CD4-positive, alpha-beta T cell treated with Interleukin-15 for 4 hours (primary cell): ENCODE measurements at regions not wholly inside any gene's neighbourhood (a gene's known extent, or its start where the extent isn't known, plus 50 kb on each side); places are given as distances from the start of the nearest gene placed in this dataset.
A peak's percentile ranks its signal among the peaks of the same experiment; 100 is the strongest.
"Not testable (repeated sequence)": the region's sequence is repeated elsewhere in the genome, so short reads cannot be mapped to it uniquely, and the experiment has no call there.

Experiments
- DNase-seq: peaks from one replicate; pipeline ENCODE4 v3.0.0-alpha.2; 2020; ENCODE audit warnings: low spot score

DNA sequence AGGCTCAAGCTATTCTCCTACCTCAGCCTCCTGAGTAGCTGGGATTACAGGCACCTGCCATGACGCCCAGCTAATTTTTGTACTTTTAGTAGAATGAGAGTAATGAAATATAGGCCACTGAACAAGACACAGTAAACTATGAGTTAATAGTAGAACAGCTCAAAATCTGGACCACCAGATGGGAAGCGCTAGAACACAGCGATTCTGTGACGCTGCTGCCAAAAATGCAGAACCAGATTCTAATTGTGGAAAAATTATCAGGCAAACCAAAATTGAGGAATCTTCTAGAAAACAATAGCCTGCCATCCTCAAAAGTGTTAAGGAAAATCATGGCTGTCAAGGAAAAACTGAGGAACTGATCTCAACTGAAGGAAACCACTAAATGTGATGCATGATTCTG lies 111.4 kb upstream of the TIAM1 start:
- DNase-seq = no peak

DNA sequence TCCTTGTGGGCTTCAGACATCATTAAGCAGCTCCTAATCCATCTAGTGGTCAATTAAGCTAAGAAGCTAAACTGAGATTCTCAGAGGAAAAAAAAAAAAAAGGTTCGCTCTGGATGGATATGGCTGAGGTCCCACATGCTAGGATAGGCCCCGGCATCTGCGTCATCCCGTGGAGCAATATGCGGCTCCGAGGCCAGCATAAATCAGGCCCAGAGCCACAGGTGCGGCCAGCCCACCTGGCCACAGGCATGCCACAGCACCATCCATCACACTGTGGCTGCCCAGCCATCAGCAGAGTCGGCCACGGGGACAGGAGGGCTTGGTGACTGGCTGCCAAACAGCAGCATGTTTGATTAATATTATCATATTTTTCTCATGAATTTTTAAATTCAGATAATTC lies 106.9 kb upstream of the TIAM1 start:
- no peak for DNase-seq

DNA sequence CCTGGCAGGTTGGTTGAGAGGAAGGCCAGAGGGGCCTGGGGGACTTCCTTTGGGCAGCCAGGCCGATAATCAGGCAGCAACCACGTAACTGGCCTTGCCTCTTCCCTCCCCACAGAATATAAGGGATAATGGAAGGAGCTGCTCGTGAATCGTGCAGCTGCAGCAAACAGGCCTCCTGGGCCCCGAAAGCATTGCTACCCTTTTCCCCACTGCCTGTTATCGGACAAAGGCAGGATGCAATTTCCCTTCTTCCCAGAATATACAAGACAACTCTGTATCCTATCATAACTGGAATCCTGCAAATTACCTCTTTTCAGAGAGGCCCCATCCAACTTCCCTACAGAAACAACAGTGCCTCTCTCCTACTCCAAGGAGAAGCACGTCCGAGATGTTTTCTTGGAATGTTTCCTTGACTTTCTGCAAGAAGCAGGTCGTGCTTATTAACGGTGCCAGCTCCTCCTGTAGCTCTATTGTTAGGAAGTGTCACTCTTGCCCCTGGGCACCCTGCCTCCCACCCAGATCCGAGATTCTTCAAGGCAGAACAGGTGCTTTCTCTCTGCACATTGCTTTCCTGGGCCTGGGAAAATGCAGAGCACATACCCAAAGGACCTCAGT lies 106.0 kb upstream of the TIAM1 start:
- no peak for DNase-seq

DNA sequence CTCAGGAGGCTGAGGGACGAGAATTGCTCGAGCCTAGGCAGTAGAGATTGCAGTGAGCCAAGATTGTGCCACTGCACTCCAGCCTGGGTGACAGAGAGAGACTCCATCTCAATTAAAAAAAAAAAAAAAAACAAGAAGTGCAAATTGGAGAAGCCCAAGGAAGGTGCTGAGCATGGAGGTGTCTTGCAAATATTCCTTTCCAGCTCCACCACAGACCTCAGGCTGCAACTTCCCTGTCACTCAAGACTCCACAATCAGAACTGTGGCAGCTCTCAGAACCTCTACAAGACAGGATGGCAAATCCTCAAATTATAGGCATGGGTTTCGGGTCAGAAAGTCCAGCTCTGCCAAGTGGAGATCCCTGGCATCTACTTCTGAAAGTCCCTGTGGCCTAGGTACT lies 104.4 kb upstream of the TIAM1 start:
- DNase-seq = no peak

DNA sequence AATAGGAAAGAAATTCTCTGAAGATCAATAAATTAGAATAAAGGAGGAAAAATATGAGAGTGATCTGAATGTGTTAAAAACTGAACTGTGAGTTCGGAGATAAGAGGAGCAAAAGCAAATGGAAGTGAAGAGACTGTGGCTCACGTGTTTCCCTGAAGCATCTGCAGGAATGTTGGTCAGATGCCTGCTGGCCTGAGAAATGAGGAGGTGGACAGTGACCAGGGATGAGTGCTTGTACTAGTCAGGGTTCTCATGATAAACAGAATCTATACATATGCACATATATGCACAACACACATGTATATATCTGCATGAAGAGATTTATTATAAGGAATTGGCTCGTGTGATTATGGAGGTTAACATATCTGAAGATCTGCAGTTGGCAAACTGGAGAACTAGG lies 103.4 kb upstream of the TIAM1 start:
- DNase-seq = no peak

DNA sequence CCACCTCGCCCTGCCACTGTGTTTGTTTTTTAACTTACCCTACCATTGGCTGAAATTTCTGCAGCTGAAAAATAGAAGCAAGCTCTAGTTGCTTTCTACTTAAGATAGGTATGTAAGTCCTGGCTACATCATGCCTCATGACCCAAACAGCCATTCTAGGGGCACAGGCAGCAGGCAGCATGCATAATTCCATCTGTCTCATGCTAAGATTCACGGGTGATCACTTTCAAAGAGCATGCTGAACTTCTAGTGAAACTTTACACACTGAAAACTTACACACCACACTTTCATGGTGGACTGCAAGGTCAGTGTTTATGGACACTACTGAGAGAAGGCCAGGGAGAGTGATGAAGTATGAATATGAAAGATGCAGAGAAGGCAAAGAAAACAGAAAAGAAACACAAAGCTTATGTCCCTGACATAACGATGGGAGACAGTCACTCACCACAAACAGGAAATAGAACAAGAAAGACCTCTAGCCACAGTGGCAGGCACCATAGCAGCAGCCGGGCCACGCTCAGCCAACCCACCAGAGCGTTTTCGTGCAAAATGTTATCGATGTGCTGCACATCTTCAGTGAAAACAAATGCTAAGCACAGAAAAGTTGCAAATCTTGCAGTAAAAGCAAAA lies 102.3 kb upstream of the TIAM1 start:
- DNase-seq = peak; percentile 52

DNA sequence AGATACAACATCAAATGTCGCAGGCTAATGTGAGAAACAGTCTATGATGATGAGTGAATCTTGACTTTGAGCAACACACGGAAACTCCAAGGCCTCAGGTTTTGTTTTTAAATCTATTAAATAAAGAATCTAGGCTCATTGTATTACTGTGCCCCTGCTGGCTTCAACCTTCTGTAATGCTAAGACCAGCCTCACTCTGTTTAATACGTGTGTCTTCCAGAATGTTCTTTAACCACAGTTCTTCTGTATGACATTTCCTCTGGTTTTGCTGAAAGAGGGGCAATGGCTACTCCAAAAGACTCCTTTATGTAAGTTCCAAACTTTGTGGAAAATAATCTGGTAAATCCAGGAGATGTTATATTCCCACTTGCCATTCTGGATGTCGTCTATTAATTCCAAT lies 101.1 kb upstream of the TIAM1 start:
- no peak for DNase-seq

DNA sequence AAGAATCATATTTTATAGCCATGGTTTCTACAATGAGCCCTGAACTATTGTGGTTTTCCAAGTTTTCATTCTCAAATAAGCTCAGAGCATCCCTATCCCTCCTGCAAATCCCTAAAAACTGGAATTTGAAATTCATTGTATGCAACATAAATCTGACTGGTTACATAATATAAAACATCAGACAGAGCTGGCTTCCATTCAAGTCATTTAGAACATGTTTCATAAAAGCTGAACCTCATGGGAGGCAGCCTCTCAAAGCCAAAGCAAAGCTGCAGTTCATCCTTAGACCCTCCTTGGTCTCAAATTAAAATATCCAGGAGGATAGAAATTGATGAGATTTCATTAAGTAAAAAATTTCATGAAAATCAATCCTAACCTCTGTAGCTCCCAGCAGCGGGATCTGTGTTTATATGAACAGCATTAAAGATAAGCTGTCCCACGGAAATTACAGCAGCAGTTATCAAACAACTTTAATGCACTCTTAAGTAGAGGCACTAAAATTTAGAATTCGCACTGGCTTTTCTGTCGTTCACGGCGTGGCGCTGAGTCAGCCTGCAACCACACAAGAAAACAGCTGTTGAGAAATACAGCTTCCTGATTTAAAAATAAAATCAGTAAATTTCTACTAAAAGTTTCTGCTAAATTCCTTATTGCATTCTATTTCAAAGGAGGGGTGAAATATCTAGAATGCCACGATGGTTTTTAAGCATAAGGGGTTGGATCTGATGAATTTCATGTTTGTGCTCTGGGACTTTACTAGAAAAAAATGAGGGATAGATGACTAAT lies 99.9 kb upstream of the TIAM1 start:
- DNase-seq = peak; percentile 10

DNA sequence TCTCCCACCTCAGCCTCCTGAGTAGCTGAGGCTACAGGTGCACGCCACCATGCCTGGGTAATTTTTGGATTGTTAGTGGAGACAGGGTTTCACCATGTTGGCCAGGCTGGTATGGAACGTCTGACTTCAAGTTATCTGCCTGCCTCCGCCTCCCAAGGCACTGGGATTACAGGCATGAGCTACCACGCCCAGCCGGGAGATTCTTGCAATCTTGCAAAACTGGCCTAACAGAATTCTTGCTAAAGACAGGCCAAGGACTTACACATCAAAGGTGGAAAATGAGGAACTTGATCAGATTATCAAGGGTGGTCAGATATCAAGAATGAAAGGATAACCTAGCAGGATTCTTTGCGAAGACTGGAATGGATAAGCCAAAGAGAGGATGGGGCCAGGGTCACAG lies 98.3 kb upstream of the TIAM1 start:
- DNase-seq = no peak

DNA sequence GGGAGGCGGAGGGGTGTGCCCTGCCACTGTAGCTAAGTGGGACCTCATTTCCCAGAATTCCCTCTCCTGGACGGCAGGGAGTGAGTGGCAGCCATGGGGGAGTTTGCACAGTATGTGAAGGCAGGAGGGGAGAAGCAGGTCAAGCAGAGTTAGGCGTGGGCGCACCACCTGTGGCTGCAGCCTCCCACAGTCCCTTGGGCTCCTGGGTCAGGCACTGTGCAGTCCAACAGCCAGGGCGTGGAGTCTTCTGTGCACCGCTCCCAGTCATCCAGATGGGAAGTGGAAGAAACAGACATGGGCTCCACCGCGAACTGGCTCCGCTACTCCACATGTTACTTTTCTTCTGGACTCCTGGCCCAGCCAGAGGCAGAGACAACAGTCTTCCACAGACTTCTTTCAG lies 85.4 kb upstream of the TIAM1 start:
- no peak for DNase-seq

DNA sequence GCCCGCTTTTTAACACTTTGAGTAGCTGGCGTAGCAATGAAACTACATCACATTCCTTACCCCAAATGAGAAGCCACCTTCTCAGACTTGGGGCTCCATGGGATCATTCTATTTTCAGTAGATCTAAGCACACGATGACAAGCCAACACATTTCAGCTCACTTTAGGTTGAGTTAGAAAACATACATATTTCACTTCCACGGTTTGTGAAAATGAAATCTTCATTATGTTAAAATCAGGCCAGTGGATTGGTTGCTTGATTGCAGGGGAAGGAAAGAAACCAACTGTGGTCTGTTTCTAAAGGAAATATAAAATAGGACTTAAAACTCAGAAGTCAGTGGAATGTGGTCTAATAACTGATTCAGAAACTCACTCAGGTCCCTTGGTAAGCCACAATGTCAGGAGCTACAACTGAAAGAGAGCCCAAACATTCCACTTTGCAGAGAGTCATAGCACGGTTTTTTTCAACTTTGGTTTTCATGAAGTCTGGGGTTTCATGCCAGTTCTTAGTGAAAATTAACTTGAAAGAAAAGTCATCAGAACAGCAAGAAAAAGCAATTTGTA lies 82.3 kb upstream of the TIAM1 start:
- DNase-seq = no peak

DNA sequence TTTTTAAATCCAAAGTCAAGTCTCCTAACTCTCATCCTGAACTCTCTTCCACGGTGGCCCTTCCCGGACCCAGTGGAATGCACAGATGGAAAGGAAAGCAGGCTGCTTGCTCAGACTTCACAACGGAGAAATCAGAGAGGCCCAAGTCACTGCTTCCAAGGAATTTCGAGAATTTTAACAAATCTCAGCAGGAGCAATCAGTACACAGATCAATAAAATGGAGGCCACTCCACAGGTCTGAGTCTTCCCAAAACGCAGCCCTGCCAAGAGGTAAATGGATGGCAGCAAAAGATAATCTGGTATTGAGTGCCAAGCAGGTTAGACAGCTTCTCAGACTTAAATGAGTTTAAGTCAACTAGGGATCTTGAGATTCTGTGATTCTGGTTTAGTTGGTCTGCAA lies 81.1 kb upstream of the TIAM1 start:
- DNase-seq = no peak

DNA sequence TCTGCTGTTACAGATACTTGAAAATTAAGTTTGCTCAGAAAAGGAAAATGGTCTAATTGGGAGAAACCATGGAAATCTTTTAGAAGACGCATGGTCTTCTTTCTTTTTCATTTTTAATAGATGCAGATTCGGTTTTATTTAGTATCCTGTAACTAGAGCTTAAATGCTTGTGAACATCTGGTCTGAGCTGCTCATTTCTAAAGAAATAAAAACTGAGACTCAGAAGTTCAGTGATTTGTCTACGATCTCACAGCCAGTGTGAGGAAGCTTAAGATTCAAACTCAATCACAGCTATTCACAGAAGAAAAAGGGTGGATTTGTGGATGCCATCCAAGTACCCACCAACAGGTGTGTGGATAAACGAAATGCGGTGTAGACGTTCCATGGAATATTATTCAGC lies 80.0 kb upstream of the TIAM1 start:
- DNase-seq = no peak

DNA sequence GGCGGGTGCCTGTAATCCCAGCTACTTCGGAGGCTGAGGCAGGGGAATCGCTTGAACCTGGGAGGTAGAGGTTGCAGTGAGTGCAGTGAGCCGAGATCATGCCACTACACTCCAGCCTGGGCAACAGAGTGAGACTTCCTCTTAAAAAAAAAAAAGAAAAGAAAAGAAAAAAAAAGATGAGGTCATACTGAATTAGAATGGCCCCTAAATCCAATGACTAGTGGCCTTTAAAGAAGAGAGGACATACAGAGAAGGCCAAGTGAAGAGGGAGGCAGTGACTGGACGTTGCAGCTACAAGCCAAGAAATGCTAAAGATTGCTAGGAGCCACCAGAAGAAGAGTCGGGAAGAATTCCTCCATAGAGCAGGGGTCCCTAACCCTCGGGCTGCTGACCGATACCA lies 76.9 kb upstream of the TIAM1 start:
- DNase-seq = no peak

DNA sequence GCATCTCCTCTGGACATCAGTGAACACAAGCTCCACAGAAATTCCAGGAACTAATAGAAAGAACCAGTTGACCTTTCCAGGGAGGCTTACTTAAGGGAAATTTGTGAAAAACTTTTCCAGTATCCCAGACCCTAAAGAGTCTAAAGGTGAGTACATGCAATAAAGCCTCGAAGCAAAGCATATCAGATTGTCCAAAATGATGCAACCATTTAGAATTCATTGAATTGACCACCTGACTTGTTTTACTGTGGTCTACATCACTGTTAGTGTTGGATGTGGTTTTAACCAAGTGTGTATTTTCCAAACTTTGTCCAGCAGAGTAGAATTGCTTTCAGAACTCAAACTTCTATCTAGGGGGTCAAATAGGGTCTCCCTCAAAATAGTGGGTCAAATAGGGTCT lies 76.3 kb upstream of the TIAM1 start:
- no peak for DNase-seq

DNA sequence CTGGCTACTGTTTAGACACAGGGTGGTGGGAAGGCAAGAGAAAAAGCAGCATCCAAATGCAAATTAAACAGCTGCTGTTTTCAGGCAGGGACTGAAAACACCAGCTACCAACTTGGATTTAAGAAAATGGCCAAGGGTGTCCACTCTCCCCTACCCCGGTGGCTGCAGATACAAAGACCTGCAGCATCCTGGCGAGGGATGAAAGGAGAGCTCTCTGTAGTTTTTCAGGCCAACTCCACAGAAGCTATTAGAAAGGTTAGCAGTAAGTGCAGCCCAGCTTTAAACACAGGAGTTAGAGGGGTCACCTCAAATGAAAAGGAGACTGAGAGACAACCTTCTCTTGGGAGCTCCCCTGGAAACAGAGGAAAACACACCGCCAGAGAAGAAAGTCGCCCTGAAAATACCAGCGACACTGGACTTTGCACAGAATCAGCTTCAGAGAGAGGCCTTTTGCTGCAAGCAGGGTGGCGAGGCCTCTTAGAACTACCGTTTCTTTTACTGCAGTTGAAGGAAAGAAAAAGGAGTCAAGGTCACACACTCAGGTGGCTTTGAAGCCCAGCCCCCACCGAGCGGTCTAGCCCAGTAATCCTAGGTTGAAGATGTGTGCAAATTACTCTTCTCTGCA lies 74.4 kb upstream of the TIAM1 start:
- DNase-seq = no peak

DNA sequence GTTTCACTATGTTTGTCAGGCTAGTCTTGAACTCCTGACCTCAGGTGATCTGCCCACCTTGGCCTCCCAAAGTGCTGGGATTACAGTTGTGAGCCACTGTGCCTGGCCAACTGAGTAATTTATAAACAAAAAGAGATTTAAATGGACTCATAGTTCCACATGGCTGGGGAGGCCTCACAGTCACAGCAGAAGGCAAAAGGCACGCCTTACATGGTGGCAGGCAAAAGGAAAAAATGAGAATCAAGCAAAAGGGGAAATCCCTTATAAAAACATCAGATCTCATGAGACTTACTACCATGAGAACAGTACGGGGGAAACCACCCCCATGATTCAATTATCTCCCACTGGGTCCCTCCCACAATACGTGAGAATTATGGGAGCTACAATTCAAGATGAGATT lies 73.2 kb upstream of the TIAM1 start:
- DNase-seq = not testable (repeated sequence)

DNA sequence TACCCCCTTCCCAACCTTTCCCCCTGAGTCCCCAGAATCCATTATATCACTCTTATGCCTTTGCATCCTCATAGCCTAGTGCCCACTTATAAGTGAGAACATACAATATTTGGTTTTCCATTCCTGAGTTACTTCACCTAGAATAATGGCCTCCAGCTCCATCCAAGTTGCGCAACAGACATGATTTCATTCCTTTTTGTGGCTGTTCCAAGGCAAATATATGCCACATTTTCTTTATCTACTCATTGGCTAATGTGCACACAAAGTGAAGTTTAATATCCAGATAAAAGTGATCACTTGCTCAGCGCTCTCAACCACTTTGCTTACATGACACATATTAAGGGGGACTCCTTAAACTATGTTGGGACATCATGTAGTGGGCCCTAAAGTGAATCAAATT lies 72.4 kb upstream of the TIAM1 start:
- no peak for DNase-seq

DNA sequence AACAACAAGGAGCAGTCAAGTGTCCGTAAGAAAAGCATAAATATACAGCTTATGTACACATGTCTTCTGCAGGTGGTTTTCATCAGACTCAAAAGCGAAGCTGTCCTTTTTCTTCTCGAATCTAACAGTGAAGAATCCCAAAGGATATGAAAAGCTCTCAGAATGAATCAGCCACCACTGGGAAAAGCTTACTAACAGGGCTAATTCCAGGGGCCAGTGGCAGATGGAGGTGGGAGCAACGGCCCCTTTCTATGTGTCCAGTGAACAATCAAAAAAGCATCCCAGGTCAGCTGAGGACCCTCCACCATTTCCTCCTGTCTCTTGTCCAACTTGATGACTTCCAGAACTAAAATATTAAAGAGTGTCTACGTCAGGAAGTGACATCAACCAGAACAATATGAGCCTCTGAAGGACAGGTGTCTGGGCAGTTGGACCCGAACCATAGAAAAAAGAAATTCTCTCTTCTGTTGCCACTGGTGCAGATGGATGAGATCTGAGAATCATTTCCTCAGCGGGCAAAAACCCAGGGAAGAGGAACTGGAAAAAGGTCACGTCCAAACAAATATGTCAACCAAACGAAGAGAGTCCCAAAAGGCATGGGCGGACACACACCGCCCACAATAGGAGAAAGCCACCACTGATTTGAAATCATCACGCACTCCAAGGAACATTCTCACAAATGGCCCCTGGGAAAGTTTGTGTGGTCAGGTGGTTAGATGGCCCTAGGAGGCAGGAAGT lies 70.4 kb upstream of the TIAM1 start:
- DNase-seq = no peak

DNA sequence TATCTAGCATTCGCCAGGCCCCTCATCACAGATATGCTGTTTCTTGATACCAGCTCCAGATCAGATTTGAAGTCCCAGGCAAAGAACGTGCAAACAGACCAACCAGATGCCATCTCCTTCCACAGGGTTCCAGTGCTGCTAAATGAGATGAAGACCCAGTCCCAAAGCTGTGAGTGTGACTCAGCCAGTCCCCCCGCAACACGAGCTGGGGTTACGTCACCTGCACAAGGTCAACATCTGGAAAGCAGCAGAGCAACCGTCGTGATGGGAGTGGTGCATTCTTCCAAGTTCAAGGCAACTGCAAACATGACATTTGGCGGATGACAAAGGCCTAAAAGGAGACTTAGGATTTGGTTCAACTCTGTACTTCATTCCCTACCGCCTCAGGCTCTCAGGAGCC lies 69.6 kb upstream of the TIAM1 start:
- DNase-seq = no peak

DNA sequence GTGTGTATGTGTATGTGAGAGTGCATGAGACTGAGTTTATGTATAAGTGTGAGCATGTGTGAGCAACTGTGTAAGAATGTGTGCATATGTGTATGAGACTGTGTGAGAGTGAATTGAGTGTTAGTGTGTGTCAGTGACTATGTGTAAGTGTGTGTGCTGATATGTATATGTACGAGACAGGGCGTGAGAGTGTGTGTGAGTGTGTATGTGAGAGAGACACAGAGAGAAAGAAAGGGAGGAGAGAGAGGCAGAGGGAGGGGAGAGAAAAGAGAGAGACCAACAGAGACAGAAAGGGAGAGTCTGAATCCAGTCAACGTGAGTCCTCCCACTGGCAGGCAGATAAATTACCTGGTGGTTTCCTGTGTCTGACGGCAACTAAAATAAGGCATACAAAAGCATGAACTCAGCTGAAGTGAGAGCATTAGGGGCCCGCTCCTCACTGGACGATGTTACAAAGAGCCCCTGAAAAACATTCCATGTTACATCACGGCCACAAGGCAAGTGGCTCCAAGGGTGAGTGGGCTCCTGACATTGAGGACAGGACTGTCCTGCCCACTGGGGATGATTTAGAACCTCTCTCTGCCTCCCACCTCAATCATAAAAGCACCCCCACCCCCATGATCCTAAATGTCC lies 66.6 kb upstream of the TIAM1 start:
- peak; percentile 25 for DNase-seq
